HG02610 (cell line): ENCODE measurements at regions not wholly inside any gene's neighbourhood (a gene's known extent, or its start where the extent isn't known, plus 50 kb on each side); places are given as distances from the start of the nearest gene placed in this dataset.
A peak's percentile ranks its signal among the peaks of the same experiment; 100 is the strongest.

Experiments used
- ATAC-seq: cut with Tn5 transposase; IDR thresholded peaks from one replicate; pipeline ENCODE4 v1.9.1; 2021; ENCODE audit warnings: mild to moderate bottlenecking, moderate library complexity; ENCODE audit not compliant: unreplicated experiment

DNA sequence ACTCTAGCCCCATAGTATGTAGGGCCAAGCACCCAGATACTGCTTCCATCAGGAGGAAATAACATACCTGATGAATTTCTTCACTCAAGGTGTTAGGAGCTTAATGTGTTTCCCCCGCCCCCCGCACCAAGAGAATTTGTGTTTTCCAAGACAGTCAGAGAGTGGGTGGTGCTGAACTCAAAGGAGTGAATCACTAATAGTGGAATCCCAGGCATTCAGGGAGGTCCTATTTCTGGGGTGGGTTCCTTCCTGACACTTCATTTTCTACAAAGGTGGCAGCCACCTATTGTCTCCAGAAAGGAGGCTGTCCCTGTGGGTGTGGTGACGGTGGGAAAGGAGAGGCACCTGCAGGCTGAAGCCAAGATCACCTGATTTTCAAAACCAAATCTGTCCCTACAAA, 50.8 kb upstream of the ELF5 start:
- ATAC-seq: no peak

DNA sequence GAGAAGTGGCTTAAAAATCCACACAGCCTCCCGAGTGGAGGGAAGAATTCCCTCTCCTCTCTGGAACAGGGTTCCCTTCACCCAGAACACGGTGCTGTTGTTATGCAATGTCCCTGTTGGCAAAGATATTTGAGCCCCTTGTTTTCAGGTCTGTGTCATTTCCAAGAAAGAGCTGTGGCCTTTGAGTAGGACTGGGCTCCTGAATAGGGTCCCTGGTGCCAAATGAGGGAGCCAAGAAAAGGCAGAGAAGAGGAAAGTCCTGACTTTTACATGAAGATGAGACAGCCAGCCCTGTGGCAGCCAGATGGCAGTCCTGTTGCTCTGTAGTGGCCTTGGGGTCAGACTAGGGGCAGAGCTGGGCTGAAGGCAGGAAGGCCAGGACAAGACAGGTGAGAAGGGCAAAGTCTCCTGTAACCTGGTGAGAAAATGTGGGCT, 51.2 kb upstream of the ELF5 start:
- ATAC-seq: no peak

DNA sequence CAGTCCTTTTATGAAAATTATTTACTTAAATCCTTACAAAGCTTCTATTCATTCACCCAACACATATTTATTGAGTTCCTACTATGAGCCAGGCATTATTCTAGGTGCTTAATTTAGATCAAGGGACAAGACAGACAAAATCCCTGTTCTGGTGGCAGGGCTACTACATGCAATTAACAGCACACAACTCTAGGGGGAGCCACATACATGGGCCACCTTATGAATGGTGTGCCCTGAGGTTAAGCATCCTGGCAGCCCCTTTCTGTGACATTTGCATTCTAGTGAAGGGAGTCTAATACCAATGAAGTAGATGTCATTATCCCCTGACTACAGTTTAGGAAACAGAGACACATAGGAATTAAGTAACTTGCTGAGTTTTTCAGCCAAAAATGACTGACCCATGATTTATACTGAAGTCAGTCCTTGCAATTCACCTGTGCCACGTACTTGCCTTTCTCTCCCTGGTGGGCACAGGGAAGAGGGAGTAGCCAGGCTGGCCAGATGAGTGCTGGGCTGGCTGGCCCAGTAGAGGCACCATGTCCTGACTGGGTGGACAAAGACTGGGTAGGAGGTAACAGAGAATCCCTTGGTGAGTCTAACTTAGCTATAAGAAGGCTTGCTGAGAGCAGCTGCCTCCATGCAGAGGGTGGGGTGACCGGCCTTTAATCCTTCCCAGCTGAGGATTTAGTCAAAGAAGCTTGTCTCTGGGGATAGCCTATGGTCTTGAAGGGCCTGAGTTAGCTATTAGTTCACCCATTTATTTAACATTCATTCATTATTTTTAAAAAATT, 52.0 kb upstream of the ELF5 start:
- no peak for ATAC-seq

DNA sequence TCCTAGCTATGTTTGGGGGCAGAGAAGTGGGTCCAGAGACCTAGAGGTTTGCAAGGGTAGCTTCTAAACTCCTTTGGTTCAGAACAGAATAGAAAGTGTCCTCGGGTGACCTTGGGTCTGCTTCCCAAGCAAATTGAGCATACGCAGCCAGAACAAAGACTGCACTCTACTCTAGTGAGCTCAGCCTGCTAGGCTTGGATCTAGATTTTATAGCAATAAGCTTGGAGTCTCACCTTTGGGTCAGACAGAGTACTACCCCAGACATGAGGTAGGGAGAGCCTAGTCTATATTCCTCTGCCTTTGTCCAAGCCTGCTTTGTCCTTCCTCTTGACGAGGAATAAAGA, 52.6 kb upstream of the ELF5 start:
- no peak for ATAC-seq

DNA sequence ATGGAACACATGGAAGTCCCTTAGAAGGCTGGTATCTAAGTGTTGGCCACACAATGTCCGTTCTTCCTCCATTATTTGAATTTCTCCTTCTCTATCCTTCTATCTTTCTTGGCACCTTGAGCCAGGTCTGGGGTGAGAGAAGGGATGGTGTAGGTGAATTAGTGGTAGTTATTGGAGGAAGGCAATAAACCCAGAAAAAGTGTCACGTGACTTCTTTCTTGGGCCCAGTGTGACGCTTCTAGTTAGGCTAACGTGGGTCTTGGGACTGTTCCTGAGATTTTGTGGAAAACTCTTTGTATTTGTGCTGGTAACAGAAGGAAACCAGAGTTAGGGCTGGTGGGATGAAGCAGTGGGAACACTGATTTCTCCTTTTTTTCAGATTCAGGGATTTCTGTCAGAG, 53.1 kb upstream of the ELF5 start:
- ATAC-seq: no peak

DNA sequence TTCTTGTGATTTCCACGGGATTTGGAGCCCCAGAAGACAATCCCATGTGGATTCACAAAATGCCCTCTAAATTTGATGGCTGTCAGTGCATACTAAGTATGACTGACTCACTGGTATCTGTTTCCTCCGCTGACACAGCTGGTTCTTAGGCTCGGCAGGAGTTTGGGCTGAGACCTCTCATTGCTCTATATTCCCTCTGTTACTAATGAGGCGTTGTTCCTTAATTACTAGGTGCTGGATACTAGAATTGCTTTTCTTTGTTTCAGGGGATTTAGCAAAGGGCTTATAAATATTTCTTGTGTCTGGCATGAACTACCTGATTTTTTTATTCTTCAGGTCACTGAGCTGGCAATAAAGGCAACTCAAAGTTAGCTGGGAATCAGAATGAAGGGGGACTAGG, 53.2 kb upstream of the EHF start:
- ATAC-seq: no peak

DNA sequence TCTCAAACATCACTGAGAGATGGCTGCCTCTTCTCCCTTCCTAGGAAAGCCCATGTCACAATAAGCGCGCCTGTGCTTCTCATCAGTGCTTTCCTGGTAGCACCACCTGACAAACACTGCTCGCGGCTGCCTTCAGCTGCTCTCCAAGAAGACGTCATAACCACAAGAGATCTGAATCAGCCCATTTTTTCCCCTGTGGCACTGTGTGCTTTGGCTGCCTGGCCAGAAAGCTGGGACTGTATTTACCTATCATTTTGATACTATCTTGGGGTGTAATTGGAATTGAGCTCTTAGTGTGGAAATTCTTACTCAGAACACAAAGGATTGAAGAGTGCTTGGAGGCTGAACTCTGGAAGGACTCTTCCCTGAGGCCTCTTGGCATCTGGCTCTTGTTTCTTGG, 50.3 kb upstream of the EHF start:
- peak; percentile 44 for ATAC-seq
